ENCODE measurements at regions not wholly inside any gene's neighbourhood (a gene's known extent, or its start where the extent isn't known, plus 50 kb on each side); places are given as distances from the start of the nearest gene placed in this dataset.

GRCh38 chr1:233816348-233816747, 88.1 kb upstream of the SLC35F3 start:
- no peak for TF ChIP-seq CTCF (IDR thresholded peaks at IDR 0.05)
- TF ChIP-seq POLR2A (IDR thresholded peaks at IDR 0.05) = no peak
